ENCODE measurements at regions not wholly inside any gene's neighbourhood (a gene's known extent, or its start where the extent isn't known, plus 50 kb on each side); places are given as distances from the start of the nearest gene placed in this dataset.
A peak's percentile ranks its signal among the peaks of the same experiment; 100 is the strongest.
"Not testable (repeated sequence)": the region's sequence is repeated elsewhere in the genome, so short reads cannot be mapped to it uniquely, and the experiment has no call there.

DNA sequence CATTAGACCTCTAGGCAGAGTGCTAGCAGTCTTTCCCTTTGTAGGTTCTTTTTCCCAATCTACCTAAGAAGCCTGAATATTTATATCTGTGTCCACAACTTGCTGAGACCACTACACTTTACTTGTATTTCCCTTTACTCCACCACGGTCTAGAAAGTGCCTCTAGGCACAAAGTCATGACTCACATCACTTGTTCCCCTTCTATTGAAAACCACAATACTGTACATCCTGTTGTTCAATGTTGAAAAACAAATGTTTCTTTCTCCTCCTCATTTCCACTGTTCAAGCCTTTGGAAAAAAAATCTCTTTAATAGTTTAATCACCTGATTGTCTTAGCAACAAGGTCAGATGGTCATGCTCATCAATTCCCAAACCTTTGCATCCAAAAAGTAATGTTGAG is 326.7 kb downstream of the GUCY2F start:
- no peak for DNase-seq

DNA sequence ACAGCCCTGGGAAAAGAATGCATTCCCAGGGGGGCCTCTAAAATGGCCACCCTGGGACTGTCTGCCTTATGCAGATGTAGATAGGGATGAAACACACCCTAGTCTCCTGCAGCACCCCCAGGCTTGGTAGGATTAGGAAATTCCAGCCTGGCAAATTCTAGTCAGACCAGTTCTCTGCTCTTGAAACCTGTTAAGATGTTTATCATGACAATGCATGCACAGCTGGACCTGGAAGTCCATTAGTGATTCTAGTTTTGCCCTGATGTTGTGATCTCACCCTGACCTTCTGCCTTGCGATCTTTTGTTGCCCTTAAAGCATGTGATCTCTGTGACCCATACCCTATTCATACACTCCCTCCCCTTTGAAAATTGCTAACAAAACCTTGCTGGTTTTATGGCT is 337.7 kb downstream of the GUCY2F start:
- not testable (repeated sequence) for DNase-seq

DNA sequence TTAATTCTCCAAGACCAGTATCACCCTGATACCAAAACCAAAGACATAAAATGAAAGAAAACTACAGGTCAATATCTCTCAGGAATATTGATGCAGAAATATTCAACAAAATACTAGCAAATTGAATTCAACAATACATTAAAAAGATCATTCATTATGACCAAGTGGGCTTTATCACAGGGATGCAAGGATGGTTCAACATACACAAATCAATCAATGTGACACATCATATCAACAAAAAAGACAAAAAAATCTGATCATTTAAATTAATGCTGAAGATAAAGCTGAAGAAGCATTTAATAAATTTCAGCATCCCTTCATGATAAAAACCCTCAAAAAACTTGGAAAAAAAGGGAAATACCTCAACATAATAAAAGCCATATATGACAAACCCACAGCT is 341.4 kb downstream of the GUCY2F start:
- DNase-seq = no peak

DNA sequence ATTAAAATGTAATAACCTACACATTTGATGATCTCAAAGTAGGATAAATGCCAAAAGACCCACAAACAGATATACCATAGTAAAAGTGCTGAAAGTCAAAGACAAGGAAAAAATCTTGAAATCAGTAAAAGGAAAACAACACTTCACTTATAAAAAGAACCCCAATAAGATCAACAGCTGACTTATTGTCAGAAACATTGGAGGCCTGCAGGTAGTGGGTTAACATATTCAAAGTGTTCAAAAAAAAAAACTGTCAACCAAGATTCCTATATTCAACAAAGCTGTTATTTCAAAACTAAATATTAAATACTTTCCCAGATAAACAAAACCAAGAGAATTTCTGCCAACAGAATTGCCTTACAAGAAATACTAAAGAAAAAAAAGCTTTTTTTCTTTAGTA is 347.1 kb downstream of the GUCY2F start:
- no peak for DNase-seq

DNA sequence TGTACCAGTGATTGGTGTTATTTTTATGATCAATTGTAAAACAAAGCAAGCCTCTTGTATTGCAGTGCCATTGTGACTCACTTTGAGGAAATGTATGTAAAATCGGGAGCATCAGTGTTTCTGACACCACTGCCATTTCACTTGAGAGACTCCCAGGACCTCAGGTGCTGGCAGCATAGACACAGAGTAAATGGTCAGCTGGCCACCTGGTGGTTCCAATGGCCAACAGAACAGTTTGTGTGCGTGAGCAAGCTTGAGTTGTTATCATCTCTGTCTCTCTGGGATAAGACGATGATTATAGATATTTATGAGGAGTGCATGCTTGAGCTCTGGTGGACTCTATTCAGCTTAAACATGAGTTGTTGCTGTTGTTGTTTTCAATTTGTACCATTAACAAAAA is 356.6 kb downstream of the GUCY2F start:
- DNase-seq = peak in 1 of 2 experiments; percentile 44

DNA sequence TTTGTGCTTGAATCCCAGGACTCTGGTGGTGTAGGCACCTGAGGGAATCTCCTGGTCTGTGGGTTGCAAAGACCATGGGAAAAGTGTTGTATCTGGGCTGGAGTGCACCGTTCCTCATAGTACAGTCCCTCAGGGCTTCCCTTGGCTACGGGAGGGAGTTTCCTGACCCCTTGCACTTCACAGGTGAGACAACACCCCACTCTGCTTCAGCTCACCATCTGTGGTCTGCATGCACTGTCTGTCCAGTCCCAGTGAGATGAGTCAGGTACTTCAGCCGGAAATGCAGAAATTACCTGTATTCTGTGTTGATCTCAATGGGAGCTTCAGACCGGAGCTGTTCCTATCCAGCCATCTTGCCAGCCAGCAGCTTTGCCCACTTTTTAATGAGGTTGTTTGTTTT is 353.0 kb upstream of the IRS4 start:
- DNase-seq = no peak

DNA sequence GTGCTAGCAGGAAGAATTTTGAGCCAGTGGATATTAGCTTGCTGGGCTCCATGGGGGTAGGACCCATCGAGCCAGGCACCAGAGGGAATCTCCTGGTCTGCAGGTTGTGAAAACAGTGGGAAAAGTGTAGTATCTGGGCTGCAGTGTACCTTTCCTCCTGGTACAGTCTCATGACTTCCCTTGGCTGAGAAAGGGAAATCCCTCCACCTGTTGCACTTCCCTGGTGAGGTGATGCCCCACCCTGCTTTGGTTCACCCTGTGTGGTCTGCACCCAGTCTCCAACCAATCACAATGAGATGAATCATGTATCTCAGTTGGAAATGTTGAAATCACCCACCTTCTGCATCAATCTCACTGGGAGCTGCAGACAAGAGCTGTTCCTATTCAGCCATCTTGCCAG is 341.4 kb upstream of the IRS4 start:
- DNase-seq = no peak

DNA sequence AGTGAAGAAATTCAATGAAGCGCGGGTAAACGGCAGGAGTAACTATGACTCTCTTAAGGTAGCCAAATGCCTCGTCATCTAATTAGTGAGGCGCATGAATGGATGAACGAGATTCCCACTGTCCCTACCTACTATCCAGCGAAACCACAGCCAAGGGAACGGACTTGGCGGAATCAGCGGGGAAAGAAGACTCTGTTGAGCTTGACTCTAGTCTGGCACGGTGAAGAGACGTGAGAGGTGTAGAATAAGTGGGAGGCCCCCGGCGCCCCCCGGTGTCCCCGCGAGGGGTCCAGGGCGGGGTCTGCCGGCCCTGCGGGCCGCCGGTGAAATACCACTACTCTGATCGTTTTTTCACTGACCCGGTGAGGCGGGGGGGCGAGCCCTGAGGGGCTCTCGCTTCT is 317.8 kb upstream of the IRS4 start:
- not testable (repeated sequence) for DNase-seq

DNA sequence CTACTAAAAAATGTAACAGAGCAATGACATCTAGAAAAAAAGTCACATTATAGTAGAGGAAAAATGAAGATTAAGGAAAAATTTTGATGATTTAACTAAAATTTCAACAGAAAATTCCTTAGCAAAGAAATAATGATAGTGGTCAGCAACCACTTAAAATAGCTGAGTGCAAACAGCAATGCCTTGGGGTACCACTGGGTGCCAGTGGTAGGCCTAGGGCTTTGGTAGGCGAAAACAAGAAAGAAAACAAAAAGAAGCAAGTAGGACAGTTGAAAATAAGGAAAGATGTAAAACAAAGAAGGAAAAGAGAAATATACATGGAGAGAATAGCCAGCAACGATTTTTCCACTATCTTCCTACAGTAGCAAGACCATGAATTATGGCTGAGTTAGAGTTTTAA is 313.5 kb upstream of the IRS4 start:
- no peak for DNase-seq

DNA sequence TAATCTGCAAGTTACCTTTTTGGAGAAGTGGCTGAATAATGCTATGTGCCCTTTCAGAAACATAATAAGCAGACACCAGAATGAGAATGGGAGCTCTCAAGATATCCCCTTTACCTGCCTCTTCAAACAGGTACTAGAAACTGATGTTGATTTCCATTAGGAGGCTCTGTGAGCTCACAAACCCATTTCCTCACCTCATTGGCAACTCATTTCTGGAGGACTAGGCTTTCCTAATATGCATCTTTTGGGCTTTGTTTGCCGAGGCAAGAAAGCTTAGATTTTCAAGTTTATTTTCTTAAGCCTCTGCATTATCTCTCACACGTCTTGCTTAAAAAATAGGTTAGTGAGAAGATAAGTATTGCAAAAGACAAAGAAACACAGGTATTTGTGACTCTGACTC is 313.1 kb upstream of the IRS4 start:
- DNase-seq = no peak

DNA sequence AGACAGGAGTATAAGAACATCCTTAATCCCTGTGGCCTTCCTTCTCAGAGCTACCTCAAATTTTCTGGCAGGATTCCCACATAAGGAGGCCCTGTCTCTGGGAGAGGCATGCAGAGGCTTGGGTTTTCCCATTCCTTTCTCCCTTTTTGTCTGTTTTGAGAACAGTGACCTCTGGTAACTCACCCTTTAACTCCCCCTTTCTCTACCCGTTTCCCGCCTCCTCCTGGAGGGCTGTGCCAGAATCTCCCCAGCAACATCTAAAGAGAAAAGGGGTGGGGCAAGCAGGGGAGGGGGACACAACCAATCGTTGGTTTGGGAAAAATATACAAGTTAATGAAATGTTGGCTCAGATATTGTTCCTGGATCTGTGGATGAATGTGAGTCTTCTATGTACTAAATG is 303.7 kb upstream of the IRS4 start:
- no peak for DNase-seq

DNA sequence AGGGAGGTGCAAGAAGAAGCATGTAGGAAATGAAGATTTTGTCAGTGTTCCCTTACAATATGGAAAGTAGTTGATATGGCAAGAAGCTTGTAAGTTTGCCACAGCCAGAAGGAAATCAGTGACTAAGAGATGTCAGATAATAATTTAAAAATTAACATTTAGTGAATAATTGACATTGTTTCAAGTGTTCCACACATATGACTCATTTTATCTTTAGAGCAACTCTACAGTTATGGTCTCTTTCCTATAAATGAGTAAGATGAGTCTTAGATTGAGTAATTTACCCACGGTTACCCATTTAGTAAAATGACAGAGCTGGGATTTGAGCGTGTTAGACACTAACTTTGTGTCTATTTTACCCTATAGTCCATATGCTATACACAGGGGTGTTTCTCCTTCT is 300.3 kb upstream of the IRS4 start:
- no peak for DNase-seq

DNA sequence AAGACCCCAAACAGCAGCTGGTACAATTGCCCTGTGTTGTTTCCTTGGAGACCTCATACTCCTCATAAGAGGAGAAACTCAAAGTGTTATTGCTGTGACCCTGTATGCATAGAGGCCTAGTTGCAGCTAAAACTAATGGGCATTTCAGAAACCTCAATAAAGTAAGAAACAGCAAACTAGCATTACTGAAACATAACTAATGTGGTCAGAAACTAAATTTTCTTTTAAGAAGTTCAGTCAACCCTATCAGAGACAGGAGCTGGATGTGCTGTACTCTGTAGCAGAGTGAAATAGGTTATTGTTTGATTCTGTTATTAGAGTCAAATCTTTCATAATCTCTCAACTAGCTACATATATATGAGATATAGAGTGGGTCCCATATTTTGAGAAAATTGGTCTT is 257.5 kb upstream of the IRS4 start:
- DNase-seq = no peak

DNA sequence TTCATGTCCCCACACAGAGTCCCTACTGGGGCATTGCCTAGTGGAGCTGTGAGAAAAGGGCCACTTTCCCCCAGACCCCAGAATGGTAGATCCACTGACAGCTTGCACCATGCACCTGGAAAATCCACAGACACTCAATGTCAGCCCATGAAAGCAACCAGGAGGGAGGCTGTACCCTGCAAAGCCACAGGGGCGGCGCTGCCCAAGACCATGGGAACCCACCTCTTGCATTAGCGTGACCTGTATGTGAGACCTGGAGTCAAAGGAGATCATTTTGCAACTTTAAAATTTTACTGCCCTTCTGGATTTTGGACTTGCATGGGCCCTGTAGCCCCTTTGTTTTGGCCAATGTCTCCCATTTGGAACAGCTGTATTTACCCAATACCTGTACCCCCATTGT is 236.5 kb upstream of the IRS4 start:
- DNase-seq = not testable (repeated sequence)

DNA sequence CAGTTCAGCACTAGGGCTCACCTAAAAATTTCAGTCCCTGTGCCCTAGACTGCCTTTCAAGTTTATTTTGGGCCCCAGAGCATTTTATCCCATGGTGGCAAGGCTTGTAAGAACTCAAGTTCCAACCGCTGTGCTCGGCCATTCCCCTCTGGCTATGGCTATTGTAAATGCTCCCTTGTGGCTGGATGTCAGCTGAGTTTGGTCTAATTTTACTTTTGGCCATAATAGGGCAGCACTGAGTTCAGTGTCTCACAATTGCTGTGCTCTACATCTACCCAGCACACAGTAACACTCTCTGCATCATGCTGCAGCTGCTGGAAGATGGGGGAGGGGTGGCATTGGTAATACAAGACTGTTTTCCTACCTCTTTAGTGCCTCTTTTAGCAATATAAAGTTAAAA is 210.8 kb upstream of the IRS4 start:
- no peak for DNase-seq

DNA sequence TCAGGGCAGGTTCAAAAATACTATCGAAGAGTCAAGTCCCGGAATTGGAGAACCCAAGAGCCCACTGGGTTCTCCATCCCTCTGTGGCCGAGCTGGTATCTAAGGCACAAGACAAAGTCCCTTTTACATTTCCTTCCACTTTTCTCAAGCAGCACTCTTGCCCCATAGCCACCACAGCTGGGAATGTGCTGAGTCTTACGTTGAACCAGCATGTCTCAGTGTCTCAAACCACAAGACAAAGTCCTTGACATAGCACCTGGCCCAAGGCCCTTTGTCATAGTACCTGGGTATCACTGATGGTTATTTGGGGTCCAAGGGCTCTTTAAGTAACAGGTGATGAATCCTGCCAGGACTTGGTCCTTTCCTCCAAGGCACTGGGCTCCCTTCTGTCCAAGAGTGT is 210.2 kb upstream of the IRS4 start:
- DNase-seq = no peak

DNA sequence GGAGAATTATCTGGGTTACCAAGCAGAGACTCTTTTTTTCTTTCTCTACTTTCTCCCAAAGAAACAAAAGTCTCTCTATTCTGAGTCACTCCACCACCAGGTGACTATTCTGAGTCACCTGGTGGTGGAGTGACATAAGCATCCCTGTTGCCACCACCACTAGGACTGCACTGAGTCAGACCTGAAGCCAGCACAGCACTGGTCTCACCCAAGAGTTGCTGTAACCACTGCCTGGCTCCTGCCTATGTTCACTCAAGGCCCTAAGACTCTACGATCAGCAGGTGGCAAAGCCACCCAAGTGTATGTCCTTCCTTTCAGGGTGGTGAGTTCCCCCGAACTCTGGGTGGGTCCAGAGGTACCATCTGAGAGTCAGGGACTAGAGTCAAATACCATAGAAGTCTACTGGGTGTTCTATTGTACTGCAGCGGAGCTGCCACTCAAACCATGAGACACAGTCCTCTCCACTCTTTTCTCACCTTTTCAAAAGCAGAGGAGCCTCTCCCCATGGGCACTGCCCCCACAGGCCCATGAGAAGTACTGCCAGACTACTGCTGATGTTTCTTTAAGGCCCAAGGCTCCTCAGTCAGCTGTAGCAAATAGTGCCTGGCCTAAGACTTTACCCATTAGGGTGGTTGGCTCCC is 209.6 kb upstream of the IRS4 start:
- no peak for DNase-seq

DNA sequence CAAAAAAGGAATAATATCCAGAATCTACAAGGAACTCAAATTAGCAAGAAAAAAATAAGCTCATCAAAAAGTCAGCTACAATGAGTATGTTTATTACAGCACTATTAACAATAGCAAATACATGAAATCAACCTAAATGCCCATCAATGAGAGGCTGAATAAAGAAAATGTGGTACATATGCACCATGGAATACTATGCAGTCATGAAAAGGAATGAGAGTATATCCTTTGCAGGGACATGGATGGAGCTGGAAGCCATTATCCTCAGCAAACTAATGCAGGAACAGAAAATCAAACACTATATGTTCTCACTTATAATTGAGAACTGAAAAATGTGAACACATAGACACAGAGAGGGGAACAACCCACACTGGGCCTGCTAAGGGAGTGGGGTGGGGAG is 178.4 kb upstream of the IRS4 start:
- no peak for DNase-seq

DNA sequence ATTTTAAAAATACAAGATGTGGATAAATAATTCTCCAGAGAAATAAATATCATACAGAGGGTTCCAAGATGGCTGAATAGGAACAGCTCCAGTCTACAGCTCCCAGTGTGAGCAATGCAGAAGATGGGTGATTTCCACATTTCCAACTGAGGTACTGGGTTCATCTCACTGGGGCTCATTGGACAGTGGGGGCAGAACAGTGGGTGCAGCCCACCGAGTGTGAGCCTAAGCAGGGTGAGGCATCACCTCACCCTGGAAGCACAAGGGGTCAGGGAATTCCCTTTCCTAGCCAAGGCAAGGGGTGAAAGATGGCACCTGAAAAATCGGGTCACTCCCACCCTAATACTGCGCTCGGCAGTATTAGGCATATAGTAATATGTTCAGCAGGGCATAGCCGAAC is 167.5 kb upstream of the IRS4 start:
- not testable (repeated sequence) for DNase-seq

DNA sequence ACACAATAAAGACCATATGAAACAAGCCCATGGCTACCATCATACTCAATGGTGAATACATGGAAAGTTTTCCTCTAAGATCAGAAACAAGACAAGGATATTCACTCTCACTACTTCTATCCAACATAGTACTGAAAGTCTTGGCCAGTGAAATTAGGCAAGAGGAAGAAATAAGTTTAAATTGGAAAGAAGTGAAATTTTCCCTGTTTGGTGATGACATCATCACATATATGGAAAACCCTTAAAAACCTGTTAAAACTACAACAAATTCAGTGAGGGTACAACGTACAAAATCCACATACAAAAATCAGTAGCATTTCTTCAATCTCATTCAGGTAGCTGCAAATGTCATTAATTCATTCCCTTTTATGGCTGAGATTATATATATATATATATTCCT is 164.0 kb upstream of the IRS4 start:
- no peak for DNase-seq

DNA sequence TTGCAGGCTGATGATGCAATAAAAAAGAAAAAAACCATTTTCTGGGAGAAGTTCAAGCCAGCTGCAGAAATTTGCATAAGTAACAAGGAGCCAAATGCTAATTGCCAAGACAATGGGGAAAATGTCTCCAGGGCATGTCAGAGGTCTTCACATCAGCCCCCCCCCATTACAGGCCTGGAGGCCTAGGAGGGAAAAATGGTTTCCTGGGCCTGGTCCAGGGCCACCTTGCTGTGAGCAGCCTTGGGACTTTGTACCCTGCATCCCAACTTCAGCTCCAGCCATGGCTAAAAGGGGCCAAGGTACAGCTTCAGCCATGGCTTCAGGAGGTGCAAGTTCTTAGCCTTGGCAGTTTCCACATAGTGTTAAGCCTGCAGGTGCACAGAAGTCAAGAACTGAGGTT is 160.0 kb upstream of the IRS4 start:
- not testable (repeated sequence) for DNase-seq

DNA sequence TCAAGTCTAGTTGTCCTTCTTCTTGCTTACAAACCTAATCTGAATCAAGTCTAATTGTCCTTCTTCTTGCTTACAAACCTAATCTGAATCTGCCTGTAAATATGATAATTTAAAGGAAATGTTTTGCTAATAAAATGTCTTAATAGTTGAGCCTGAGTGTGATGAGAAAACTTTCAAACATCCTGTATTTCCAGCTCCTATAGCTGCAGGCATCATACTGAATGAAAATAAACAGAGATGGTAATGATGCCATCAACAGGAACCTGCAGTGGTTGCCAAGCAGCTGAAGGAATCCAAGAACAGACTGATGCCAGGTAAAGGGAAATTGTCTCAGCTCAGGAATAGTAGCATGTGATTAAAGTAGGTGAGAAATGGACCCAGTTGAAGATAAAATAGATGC is 156.1 kb upstream of the IRS4 start:
- DNase-seq = no peak

DNA sequence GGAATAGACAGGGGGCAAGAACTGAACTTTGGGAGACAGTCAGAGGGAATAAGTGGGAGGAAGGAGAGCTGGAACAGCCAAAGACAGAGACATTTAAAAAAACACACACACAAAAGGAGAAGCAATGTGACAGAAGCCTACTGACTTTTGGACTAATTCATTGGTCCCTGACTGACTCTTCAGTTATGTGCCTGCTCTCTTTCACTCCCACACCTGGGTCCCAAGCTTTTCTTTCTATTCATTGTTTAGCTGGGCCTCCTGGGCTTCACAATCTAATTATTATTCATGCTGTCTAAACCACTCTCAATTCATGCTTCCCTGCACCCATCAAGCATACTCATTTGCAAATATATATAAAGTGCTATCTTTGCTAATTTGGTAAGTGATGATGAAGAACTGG is 139.2 kb upstream of the IRS4 start:
- no peak for DNase-seq

DNA sequence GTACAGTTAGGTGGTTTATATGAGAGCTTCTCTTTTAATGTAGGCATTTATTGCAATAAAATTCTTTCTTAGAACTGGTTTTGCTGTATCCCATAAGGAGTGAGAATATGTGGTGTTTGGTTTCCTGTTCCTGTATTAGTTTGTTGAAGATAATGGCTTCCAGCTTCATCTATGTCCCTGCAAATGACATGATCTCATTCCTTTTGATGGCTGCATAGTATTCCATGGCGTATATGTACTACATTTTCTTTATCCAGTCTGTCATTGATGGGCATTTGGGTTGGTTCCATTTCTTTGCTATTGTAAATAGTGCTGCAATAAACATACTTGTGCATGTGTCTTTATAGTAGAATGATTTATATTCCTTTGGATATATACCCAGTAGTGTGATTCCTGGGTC is 106.7 kb upstream of the IRS4 start:
- DNase-seq = not testable (repeated sequence)

DNA sequence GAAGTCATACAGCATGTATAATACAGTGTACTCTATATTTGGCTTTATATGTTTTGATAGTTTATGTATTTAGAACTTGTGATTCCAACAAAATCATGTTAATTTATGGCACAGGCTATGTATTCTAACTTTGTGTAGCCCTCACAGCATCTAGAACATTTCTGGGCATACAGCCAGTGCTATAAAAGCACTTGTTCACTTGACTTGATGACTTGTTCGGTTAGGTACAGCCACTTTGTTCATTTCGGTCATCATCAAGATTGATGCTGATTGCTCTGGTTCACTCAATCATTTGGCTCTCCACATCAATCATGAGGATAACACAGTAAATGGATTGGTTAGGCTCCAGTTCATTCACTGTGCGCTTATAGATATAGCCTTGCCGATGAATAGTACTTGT is 97.6 kb upstream of the IRS4 start:
- no peak for DNase-seq

DNA sequence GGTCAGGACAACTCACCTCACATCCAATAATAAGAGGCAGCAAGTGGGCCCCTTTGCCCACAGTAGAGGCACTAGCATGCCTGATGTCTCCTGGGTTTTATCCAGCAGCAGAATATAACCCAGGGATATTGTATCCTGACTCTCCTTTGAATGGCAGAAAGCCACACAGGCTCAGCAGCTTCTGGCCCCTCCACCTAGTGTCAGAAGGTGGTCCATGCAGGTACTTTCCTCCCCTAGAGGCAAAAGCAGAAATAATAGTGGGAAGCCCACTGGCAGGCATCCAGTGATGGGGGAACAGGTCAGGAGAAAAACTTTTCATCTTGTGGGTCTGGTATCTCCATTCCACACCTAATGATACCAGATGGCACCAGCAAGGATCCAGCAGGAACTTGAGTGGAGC is 75.5 kb upstream of the IRS4 start:
- DNase-seq = peak in 1 of 2 experiments; percentile 1
